Loucy (cell line): ENCODE measurements at regions not wholly inside any gene's neighbourhood (a gene's known extent, or its start where the extent isn't known, plus 50 kb on each side); places are given as distances from the start of the nearest gene placed in this dataset.

ENCODE experiments used
- H2AFZ ChIP-seq: fragments of 200-600 bp; sonication (generic); 2 replicates; pipeline ENCODE4 v1.6.0; 2016; ENCODE audit warnings: antibody characterized with exemption, mild to moderate bottlenecking, low read length, moderate library complexity
- H3F3A ChIP-seq: fragments of 200-600 bp; 2 replicates; pipeline ENCODE4 v1.6.0; 2016; ENCODE audit warnings: antibody characterized with exemption, low read depth, mild to moderate bottlenecking
- H3K27me3 ChIP-seq: fragments of 200-600 bp; sonication (generic); 2 replicates; pipeline ENCODE4 v1.6.1; 2014; ENCODE audit warnings: low read length, mild to moderate bottlenecking; ENCODE audit not compliant: insufficient read depth, poor library complexity, severe bottlenecking
- H3K36me3 ChIP-seq: fragments of 200-600 bp; sonication (generic); 2 replicates; pipeline ENCODE4 v1.6.1; 2016; ENCODE audit warnings: low read length; ENCODE audit not compliant: insufficient read depth
- H3K4me1 ChIP-seq: fragments of 200-600 bp; sonication (generic); 2 replicates; pipeline ENCODE4 v1.5.1; 2014; ENCODE audit warnings: low read length, mild to moderate bottlenecking; ENCODE audit not compliant: insufficient read depth, poor library complexity, severe bottlenecking
- H3K4me2 ChIP-seq: fragments of 200-600 bp; sonication (generic); 2 replicates; pipeline ENCODE4 v1.6.0; 2014; ENCODE audit warnings: antibody characterized with exemption, low read length, low read depth, mild to moderate bottlenecking; ENCODE audit not compliant: poor library complexity, severe bottlenecking
- H3K4me3 ChIP-seq: fragments of 200-600 bp; sonication (generic); 2 replicates; pipeline ENCODE4 v1.5.1; 2014; ENCODE audit warnings: low read length, mild to moderate bottlenecking, mixed read lengths; ENCODE audit not compliant: poor library complexity, severe bottlenecking
- H3K79me2 ChIP-seq: fragments of 200-600 bp; sonication (generic); 2 replicates; pipeline ENCODE4 v1.6.1; 2014; ENCODE audit warnings: low read length; ENCODE audit not compliant: insufficient read depth
- H3K9ac ChIP-seq: fragments of 200-600 bp; sonication (generic); 2 replicates; pipeline ENCODE4 v1.6.0; 2014; ENCODE audit warnings: mild to moderate bottlenecking, low read depth, low read length, moderate library complexity; ENCODE audit not compliant: poor library complexity, severe bottlenecking
- H3K9me2 ChIP-seq: fragments of 200-600 bp; sonication (generic); replicated peaks from 2 replicates; pipeline ENCODE4 v1.6.1; 2016; ENCODE audit warnings: low read depth, low read length, mixed read lengths
- H3K9me3 ChIP-seq: fragments of 200-600 bp; sonication (generic); 2 replicates; pipeline ENCODE4 v1.6.1; 2014; ENCODE audit warnings: mild to moderate bottlenecking, antibody characterized with exemption, low read length, low read depth; ENCODE audit not compliant: insufficient read depth
- H4K20me1 ChIP-seq: fragments of 200-600 bp; sonication (generic); 2 replicates; pipeline ENCODE4 v1.6.0; 2014; ENCODE audit warnings: antibody characterized with exemption, low read length, mild to moderate bottlenecking; ENCODE audit not compliant: insufficient read depth, poor library complexity, severe bottlenecking
- CTCF ChIP-seq: fragments of 200-600 bp; sonication (generic); conservative IDR thresholded peaks from 2 replicates; pipeline ENCODE4 v1.5.1; 2014; ENCODE audit warnings: mild to moderate bottlenecking, antibody characterized with exemption, low read length
- EZH2phosphoT487 ChIP-seq: fragments of 200-600 bp; IDR thresholded peaks from 2 replicates; pipeline ENCODE4 v1.6.1; 2018; ENCODE audit warnings: antibody characterized with exemption, mild to moderate bottlenecking, moderate library complexity, borderline replicate concordance

DNA sequence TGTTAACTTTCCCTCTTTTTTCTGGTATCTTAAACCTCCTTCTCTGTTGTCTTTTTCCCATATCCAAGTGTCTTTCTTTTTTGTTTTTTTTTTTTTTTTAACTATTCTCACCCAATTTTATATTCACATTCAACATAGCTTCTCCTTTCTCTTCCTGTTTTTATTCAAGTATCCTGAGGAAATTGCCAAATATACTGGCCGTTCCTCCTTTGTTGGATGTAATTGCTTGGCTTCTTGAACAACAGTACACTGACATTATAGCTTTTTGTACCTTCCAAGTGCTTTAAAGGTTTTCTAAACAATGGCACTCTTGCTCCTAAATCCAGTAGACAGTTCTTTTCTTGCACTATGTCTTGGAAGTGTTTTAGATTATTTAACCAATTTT lies 1146.8 kb downstream of the MAT2B start:
- Histone ChIP-seq H4K20me1 (no peaks in the 10 kb centered on the region), H3K79me2 (no peaks in the 10 kb centered on the region), H3K4me2 (no peak overlapping the region), H3K9ac (no peak overlapping the region), H3K4me1 (no peaks in the 10 kb centered on the region), H3F3A (no peaks in the 10 kb centered on the region), H3K4me3 (no peak overlapping the region), H3K9me3 (no peaks in the 10 kb centered on the region), H3K9me2 (no peaks in the 10 kb centered on the region), H2AFZ (no peak overlapping the region), H3K27me3 (no peaks in the 10 kb centered on the region), H3K36me3 (no peaks in the 10 kb centered on the region)
- TF ChIP-seq CTCF (no peak), EZH2phosphoT487 (no peak)

DNA sequence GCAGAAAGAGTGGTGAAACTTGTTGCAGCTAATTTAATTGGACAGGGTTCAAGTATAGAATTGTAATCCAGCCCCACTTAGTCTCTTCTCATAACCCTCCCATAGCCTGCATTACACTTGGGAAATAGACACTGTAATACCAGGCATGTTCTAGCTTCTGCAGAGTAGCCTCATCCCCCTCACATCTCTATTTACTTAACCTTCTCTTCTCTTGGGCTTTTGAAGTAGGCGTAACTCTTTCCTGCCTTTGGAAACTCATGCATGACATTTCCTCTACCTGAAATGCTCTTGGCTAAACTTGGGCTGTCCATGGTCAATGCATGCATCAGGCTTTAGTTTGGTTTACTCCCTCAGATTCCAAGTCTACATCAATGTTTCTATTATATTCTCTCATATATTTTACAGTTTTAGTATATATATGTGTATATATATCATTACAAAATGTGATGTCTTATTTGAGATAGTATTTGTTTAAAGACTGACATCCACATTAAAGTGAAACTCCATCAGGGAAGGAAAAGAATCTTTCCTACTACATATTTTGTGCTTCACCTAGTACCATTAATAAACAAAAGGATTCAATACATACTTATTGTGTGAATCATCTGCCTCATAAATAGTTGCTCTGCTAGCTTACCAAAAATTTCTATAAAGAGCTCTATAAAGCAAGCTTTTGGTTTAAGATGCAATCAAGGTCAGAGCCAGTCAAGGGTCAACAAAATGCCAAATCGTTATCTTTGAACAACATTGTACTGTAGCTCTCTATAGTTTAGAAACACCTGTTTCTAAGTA lies 1158.0 kb downstream of the MAT2B start:
- no peak overlapping the region for H3K4me3 ChIP-seq
- TF ChIP-seq EZH2phosphoT487, result no peak
- no peak for TF ChIP-seq CTCF
- H2AFZ ChIP-seq, result no peak overlapping the region
- no peaks in the 10 kb centered on the region for H3K4me1 ChIP-seq
- no peaks in the 10 kb centered on the region for H3K36me3 ChIP-seq
- H3K9ac ChIP-seq, result no peak overlapping the region
- H3K79me2 ChIP-seq, result no peaks in the 10 kb centered on the region
- no peaks in the 10 kb centered on the region for H3K9me2 ChIP-seq
- no peaks in the 10 kb centered on the region for H3K9me3 ChIP-seq
- H3K27me3 ChIP-seq, result no peaks in the 10 kb centered on the region
- H3F3A ChIP-seq, result no peaks in the 10 kb centered on the region
- no peaks in the 10 kb centered on the region for H4K20me1 ChIP-seq
- no peak overlapping the region for H3K4me2 ChIP-seq

DNA sequence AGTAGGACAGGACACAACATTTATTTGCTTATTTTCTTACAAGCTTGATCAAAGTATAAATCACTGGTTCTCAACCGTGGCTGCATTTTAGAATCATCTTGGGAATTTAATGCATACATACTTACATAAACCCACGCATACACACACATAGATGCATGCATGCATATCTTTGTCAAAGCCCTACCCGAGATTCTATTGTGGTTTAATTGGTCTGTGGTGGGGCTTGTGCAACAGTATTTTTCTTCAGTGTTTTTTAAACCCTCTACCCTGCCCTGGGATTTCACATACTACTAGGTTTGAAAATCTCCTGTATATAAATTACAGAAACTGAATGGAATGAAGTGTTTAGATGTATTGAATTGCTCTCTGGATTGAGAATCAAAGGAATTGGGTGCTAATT lies 1166.2 kb downstream of the MAT2B start:
- Histone ChIP-seq H4K20me1 (no peaks in the 10 kb centered on the region), H3F3A (no peaks in the 10 kb centered on the region), H3K9ac (no peak overlapping the region), H3K79me2 (no peaks in the 10 kb centered on the region), H3K4me1 (no peaks in the 10 kb centered on the region), H3K9me3 (no peaks in the 10 kb centered on the region), H3K4me2 (no peak overlapping the region), H3K9me2 (no peaks in the 10 kb centered on the region), H3K27me3 (no peaks in the 10 kb centered on the region), H2AFZ (no peak overlapping the region), H3K4me3 (no peak overlapping the region), H3K36me3 (no peaks in the 10 kb centered on the region)
- TF ChIP-seq EZH2phosphoT487, result no peak
- no peak for TF ChIP-seq CTCF
